GM18870 (cell line): ENCODE measurements at regions not wholly inside any gene's neighbourhood (a gene's known extent, or its start where the extent isn't known, plus 50 kb on each side); places are given as distances from the start of the nearest gene placed in this dataset.
A peak's percentile ranks its signal among the peaks of the same experiment; 100 is the strongest.
"Not testable (repeated sequence)": the region's sequence is repeated elsewhere in the genome, so short reads cannot be mapped to it uniquely, and the experiment has no call there.

Experiments
- ATAC-seq: cut with Tn5 transposase; IDR thresholded peaks from one replicate; pipeline ENCODE4 v1.9.1; 2021; ENCODE audit warnings: moderate library complexity; ENCODE audit not compliant: unreplicated experiment

GRCh38 chr1:113185463-113186104, 112.6 kb downstream of the LRIG2 start:
- peak; percentile 97 for ATAC-seq

- no peak for ATAC-seq
Measured at GRCh38 chr1:113190078-113190477, 117.1 kb downstream of the LRIG2 start.

DNA sequence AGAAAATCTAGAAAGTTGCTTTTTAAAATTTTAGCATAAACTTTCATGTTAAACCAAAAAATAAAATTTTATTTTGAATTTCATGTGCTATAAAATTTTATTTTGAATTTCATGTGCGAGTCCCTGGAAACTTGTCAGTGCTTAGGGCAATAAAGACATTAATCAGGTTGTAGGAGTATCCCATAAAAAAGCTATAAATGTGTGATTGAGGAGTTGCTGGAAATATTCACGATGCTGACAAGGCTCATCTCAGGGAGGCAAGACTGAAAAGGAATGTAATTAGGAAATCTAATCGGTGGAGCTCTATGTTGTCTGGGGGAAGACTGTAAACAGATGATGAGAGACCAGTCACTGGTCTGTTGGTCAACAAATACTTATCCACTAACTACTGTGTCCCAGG, 117.9 kb downstream of the LRIG2 start:
- ATAC-seq = no peak

DNA sequence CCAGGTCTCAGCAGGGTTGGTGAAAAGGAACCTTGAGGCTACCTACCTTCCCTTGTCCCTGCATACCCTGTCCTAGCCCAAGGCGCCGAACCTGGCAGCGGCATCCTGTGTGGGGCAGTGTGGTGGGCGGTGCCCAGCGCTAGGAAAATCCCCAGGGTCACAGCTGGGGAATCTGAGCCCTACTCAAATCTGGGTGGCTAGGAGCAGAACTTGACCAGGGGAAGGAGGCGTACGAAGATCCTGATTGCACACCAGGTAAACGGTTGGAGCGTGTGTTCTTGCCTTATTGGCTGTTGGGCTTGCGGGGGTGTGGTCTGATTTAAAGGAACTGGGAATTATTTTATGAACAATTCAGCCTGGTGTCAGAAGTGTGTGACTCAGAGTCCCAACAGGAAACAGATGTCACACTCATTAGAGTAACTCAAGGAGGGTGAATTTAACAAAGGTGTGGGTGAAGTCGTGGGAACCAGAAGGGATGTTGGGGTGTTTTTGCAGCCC, 118.6 kb downstream of the LRIG2 start:
- no peak for ATAC-seq

DNA sequence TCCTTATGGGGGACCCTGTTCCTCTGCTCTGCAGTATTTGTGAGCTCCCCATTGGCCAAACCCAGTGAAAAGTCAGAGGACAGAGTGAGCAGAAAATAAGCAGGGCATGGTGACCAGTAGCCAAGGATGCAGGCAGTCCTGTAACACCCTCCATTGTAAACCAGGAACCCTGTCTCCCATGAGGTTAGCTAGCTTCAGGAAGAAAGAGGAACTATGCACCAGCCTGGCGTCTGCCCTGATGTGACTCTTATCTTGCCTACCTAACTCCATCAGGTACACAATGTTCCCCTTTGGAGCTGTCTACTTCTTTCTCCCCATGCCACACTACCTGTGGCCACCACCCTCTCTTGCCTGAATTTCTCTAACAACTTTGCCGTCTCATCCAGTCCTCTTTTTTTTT, 119.2 kb downstream of the LRIG2 start:
- ATAC-seq = no peak

DNA sequence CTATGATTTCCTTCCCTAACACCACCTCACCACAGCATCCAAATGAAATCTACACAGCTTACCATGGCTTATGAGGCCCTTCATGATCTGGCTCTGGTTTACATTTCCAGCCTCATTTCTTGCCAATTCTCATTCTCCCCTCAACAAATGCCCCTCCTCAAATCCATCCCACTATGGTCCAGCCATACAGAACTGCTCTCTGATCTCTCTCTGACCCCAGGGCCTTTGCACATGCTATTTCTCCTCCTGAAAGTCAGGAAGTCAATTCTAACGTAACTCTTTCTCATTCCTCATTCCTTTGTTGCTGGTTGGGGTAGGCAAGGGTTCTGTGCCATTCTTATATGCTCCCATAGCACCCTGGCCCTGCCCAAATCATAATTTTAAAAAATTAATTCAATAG, 120.0 kb downstream of the LRIG2 start:
- no peak for ATAC-seq

GRCh38 chr1:113194846-113195830, 122.1 kb downstream of the LRIG2 start:
- no peak for ATAC-seq

- ATAC-seq = no peak
Measured at GRCh38 chr1:113197719-113198330, 124.8 kb downstream of the LRIG2 start.

- no peak for ATAC-seq
Measured at GRCh38 chr1:113198806-113199205, 125.8 kb downstream of the LRIG2 start.

- no peak for ATAC-seq
Measured at GRCh38 chr1:113199760-113200455, 126.9 kb downstream of the LRIG2 start.

GRCh38 chr1:113201560-113201959, 128.6 kb downstream of the LRIG2 start:
- no peak for ATAC-seq

GRCh38 chr1:113205980-113206766, 133.2 kb downstream of the LRIG2 start:
- no peak for ATAC-seq

DNA sequence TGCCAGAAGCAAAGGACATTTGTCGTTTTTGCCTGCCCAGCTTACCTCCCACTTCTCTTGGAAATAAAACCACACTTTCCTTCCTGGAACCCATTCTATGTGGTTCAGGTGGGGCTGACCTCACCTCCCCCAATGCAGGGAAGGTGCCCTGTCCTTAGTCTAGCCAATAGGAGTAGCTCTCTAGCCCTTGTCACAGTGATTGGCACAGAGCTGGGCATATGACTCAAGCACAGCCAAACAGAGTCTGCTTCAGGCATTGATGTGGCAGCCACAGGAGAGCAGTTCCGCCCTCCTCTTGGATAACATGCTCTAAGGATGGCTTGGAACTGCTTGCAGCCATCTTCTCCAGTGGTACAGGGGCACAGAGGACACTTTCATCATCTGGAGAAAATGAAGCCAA, 134.0 kb downstream of the LRIG2 start:
- no peak for ATAC-seq

DNA sequence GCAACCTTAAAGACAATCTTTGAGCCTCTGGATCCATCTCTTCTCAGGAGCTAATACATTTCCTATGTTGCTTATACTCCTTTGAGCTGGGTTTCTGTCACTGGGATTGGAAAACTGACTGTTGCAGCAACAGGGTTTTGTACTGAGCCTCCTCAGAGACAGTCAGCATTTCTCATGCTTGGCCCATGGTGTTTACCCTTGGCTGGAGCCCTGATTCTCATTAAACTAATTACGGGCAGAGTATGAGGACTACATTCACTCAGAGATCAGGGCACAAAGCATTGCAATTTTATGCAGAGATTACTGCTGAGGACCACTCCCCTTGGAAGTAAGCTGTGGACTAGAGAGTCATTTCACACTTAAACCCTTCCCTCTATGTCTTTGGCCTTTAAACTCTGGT, 134.5 kb downstream of the LRIG2 start:
- no peak for ATAC-seq

DNA sequence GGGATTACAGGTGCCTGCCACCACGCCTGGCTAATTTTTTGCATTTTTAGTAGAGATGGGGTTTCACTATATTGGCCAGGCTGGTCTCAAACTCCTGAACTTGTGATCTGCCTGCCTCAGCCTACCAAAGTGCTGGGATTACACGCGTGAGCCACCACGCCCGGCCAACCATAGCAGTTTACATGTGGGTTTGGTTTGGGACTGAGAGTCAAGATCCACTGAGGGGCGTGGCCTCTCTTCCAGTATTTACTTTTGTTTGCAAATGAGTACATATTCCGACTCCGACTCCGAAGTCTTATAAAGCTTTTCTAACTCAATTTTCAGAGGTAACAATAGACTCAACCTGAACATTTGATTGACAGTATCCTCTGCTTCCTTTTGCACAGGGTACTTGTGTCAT, 135.4 kb downstream of the LRIG2 start:
- not testable (repeated sequence) for ATAC-seq

DNA sequence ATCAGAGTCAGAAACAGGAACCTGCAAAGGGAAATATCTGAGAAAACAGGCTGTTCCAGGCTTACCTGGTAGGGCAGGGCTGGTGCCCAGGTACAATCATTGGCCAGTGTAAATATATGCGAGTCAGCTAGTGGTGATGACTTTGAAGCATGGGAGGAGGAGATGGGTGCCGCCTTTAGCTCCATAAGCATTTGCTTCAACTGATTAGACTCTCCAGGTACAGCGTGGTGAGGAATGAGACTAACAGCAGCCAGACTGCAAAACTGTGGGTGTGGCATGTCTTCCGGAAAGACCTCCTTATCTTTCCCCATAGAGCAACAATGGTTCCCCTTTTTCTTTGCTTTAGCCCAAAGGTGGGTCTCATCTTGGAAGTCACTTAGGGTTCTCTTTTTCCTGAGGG, 137.2 kb downstream of the LRIG2 start:
- no peak for ATAC-seq

- no peak for ATAC-seq
Measured at GRCh38 chr1:113211467-113211866, 138.5 kb downstream of the LRIG2 start.

DNA sequence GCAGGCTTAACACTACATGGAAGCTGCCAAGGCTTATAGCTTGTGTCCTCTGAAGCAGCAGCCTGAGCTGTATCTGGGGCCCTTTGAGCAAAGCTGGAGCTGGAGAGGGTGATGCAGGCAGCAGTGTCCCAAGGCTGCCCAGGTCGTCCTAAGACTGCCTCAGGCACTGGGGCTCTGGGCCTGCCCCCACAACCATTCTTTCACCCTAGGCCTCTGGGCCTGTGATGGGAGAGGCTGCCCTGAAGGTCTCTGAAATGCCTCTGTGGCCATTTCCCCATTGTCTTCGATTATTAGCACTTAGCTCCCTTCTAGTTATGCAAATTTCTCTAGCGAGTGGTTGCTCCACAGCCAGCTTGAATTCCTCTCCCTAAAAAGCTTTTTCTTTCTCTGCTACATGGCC, 142.0 kb downstream of the LRIG2 start:
- ATAC-seq = no peak

DNA sequence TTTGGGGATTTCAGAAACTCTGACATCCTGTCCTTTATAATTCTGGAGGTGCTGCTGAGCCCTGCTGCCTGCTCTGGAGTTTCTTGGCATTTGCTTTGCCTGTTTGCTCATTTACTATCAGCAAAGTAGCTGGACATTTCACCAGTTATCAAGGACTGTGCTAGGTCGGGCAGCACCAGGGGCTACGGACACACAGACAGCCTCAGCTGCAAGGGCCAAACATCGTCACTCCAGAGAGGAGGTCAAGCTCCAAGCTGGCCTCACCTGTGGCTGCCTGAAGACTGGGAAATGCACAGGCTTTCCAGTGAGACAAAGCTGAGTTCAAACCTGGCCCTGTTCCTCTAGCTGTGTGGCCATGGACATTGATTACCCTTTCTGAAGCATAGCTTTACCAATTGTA, 143.7 kb downstream of the LRIG2 start:
- ATAC-seq = no peak
